HG03565 (cell line): ENCODE measurements at regions not wholly inside any gene's neighbourhood (a gene's known extent, or its start where the extent isn't known, plus 50 kb on each side); places are given as distances from the start of the nearest gene placed in this dataset.

Source experiments
- ATAC-seq: cut with Tn5 transposase; IDR thresholded peaks from one replicate; pipeline ENCODE4 v1.9.1; 2021; ENCODE audit warnings: mild to moderate bottlenecking, moderate library complexity; ENCODE audit not compliant: unreplicated experiment

DNA sequence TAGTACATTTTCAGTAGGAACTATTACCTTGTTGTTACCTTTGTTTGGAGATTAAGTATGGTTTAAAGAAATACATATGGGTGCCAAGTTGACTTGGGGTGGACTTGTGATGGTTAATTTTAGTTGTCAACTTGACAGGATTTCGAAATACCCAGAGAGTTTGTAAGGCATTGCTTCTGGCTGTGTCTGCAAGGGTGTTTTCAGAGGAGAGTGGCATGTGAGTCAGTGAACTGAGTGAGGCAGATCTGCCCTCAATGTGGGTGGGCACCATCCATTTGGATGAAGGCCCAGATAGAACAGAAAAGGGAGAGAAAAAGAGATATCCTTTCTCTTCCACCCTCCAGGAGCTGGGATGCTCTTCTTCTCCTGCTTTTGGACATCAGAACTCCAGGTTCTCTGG lies 315.5 kb downstream of the GPATCH2 start:
- ATAC-seq, result no peak

DNA sequence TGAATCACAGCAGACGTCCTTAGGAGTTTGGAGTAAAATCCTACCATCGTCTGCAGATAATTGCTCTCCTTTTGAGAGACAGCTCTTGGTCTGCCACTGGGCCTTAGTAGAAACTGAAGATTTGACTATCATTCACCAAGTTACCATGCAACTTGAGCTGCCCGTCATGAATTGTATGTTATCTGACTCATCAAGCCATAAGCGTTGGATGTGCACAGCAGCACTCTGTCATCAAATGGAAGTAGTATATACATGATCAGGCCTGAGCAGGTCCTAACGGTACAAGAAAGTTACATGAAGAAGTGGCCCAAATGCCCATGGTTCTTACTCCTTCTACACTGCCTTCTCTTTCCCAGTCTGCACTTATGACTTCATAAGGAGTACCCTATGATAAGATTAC lies 317.8 kb downstream of the GPATCH2 start:
- ATAC-seq, result no peak

DNA sequence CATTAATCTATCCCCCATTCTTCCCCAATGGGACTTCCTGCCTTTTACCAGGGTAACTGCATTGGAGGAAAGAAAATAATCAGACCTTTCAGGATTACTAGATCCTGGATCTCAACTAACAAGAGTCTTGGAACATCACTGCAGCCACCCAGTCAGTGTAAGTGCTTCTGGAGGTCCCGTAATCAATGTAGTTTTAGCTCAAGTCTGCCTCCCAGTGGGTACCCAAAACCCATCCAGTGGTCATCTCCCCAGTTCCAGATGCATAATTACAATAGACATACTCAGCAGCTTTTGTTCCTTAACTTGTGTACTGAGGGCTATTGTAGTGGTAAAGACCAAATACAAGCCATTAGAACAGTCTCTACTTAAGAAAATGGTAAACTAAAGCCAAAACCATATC lies 319.1 kb downstream of the GPATCH2 start:
- ATAC-seq, result no peak

DNA sequence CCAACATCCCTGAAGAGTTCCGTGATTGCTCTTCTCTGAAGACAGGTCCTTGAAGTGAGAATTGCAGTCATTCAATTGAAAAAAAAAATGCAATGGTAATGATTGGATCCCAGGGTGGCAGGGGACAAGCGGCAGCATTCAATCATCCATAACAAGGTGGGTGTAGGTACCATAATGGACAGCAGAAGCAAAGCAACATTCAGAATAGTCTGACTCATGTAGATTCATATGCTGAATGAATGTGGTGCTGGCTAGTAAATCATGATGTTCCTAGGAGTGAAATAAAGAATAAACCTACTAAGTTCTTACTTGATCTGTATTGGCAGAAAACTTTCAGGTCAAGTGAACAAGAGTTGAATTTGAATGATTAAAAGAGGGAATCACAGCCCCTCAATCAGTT lies 319.6 kb downstream of the GPATCH2 start:
- ATAC-seq, result no peak

DNA sequence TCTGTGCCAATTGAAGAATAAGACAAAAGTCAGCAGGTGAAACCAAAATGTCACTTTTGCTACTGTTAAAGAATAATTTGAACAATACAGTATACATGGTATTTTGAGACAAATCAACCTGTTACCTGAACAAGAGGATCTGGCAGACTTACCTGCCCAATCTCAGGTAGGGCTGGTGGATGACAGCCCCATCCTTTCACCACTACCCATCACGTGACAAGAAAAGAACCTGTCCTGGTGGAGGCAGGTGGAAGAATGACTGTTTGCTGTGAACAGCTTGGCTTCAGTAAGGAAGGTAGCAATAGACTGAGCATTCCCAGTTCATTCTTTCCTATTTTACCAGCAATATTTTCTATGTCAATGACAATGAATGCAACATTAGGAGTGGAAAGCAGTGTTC lies 349.6 kb downstream of the GPATCH2 start:
- no peak for ATAC-seq

DNA sequence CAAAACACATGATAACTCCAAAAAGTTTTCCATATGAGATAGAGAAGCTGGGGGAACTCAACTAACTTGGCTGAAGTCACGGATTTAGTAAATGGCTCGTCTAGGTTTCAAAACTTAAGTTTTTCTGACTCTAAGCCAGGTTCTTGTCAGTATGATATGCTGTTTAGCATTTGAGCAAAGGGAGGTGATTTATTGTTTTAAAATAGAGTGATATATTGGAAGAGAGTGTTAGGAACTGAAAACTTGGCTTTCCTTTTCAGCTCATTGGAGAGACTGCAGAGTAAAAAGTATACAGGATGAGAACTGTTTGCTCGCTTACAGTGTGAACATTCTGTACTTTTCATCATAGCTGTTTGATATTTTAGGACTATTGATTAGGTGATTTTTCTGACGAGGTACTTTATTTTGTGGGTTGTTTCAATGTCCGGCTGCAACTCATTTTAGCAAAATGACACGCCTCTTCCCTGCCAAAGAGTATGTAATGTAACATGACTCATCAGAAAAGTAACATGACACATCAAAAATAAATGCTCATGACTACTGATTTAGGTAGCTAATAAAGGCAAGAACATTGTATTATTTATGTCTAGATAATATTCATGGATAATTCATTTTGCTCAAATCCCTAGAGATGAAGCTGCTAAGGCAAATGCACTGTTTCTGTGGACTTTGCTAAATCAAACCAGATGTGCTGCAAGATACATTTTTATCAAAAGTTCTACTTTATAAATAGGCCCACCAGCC lies 355.1 kb downstream of the GPATCH2 start:
- ATAC-seq, result no peak

DNA sequence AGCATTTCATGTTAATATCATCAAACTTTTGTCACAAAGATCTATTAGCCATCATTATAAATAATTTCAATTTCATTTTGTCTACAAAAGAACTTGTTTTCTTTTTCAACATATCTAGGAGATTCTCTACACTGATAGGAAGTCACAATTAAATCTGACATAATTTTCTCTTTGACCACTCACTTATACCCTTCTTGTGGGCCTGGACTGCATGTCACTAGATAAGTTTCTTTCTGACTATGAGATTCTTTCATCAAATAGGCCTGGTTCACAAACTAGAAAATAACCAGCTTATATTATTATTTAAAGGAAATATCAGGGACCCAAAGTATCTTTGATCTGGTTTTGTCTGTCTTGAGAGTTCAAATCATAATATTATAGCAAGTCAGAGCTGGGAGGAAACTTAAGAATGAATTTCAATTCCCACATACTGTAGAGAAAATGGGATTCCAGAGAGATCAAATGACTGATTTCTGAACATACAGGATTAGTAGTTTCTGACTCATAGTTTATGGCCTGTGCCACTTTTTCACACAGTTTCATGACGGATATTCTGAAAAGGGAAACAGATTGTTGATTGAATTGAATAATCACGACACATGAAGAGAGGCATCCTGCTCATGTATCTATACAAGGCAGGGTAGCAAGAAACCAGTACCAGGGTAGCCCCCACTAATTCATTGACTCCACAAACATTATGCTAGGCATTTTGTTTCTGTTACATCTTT lies 355.8 kb downstream of the GPATCH2 start:
- no peak for ATAC-seq

DNA sequence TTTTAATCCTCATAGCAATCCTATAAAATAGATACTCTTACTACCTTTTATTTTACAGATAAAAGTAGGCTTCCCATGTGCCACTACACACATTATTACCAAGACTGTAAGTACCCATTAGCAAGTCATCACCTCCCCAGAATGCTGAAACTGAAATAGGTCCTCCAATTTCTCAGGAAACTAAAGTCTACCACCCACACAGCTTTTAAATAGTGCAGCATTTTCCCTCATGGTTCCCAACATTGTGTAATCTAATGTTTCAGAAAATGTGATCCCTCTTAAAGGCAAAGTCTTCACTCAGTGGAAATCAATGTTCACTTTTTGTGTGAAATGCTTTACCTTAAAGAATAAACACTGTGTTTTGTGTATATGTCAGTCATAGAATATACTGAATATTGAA lies 356.5 kb downstream of the GPATCH2 start:
- ATAC-seq, result no peak

DNA sequence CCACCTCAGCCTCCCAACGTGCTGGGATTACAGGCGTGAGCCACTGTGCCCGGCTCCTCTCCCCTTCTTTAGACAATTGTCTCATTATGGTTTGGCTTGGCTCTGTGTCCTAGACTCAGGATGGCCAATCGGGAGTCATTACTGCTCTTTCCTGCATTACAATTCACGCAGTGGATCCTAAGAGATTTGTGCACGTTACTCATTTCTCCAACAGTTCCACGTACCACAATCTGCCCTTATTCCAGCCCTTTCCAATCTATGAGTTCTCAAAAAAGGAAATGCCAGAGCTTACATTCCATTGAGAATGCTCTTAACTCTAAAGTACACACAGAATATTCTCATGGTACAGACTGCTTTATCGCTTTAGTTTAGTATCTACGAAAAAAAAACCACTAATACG lies 357.0 kb downstream of the GPATCH2 start:
- ATAC-seq, result no peak

DNA sequence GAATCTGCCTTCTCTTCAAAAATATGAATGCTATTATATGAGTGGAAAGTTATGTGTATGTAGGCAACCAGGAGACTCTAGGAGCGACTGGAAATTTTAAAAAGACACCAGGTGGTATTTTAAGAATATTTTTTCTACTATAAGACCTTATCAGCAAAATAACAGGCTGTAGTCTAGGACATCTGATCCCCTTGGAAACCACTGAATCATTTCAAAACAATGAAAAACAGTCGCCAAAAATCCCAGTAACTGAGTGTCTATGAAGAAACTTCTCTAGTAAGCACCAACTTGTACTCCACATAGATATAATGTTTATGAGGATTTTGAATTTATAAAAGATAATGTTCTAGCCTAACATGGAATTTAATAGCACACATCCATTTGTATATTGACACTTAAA lies 358.5 kb downstream of the GPATCH2 start:
- no peak for ATAC-seq

DNA sequence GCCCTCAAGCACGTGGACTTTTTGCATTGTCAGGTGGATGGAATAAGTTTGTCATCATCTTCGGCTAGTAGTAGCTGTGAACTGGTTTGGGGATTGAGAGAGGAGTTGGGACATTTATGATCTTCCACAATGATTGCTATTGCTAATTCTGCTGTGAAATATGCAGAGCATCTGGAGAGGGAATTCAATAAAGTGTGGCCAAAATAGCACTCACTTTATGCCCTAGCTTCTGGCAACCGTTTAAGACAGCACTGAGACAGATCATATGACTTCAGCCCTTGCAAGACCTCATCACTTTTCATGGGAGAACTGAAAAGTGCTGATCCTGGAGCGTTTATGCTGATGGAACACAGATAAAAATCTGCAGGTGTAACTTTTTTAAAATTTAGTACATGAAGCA lies 360.8 kb downstream of the GPATCH2 start:
- no peak for ATAC-seq

DNA sequence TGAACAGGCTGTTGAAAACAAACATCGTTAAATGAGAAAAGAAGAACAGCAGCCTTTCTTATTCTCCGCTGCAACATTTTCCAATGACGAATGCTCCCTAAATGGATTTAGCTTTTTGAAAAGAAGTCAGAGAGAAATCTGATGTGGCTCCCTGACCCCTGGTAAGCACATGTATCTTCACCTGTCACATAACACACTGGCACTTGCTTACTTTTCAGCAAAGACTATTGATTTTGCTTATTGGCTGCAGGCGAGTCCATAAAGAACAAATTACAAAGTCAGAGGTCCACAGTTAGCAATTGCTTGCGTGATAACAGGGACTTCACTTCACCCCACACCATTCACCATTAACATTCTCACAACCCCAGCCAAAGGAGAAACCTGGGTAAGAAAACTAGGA lies 362.8 kb downstream of the GPATCH2 start:
- ATAC-seq, result no peak

DNA sequence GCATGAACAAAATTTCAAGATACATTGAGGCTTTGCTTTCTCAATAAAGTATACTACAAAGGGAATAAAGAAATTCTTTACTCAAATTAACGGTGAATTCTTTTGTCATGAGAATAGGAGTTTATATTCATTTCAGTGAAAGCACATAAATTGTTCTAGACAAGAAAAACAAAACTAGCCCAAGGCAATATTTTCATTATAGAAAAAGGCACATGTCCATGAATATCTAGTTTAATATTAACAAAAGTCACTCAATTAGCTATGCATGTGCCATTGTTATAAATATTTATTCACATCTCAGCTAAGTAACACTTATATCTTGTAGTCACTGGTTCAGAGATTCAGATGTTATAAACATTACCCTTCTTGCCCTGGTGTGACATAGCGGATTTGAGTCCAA lies 369.3 kb downstream of the GPATCH2 start:
- no peak for ATAC-seq

DNA sequence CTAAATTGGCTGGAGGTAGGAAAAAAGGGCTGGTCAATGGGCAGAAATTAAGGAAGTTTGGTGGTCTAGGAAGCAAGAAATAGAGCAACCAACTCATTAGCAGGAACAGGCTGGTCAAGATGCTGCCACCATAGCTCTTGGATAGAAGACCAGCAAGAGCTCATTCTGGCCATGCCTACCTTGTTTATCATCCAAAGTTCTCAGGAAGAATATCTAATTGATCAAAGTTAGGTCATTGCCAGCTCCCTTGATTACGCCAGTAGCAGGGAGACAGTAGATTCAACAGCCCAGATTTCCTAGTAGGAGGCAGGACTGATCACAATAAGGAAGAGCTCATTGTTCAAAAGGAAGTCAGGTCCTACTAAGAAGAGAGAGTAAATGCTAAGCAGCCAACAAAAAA lies 370.2 kb downstream of the GPATCH2 start:
- ATAC-seq, result no peak

DNA sequence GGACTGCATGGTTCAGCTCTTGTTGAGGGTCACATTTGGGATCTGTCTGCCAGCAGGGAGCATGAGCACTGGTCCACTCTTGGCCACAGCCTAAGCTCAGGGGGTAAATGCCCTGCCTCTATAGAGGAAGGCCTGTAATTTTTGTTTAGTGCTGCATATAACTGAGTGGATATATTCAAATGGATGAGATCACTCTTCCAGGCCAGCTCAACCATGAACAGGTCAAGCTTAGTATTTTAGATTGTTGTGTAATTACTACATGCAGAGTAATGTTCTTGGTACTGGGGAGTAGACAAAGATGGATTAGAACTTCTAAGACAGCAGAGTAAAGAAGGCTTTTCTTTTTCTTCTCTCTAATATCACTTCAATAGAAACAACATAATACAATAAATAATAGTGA lies 376.9 kb downstream of the GPATCH2 start:
- no peak for ATAC-seq

DNA sequence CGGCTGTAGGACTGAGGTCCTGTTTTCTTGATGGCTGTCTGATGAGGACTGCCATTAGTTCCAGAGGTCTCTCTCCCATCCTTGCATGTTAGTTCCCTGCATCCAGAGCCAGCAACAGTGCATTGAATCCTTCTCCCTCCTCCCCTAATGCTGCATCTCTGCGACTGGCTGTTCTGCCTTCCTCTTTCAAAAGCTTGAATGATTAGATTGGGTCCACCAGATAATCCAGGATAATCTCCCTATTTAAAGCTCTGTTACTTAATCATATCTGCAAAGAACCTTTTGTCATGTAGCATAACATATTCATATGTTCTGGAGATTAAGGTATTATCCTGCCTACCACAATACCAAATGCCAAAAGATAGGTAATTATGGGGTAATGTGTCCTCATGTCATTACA lies 377.5 kb downstream of the GPATCH2 start:
- ATAC-seq, result no peak

DNA sequence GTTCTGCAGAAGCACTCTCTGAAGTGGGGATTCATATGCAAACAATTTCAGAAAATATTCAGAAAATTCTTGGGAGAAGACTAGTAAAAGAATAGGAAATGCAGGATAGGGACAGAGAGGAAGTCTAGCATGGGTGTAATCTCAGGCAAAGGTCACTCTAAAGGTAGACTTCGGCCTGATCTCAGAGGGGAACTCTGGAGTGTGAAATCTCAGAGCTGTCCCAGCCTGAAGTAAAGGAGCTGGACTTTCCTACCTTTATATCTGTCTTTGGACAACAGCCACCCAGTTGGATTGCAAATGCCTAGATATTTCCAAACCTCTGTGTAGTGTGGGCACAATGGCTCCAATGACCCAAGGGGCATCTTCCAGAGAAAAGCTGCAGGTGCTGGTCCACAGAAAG lies 379.8 kb downstream of the GPATCH2 start:
- ATAC-seq, result no peak

DNA sequence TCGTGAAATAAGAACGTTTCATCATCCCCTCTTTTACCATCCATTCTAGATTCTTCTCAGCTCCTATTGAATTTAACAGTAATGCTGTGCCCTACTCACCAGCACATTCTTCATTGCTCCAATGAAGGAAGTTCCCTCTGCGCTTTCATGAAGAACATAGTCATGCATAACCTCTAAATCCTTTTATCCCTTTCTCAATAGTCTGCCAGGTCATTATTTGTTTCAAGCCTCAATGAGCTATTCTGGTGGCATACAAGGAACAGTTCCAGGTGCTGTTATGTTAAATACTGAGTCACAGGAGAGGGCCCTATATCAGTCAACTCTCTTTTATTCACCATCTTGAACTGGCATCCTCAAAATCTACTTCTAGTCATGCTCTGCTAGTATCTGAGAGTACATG lies 381.0 kb downstream of the GPATCH2 start:
- no peak for ATAC-seq

DNA sequence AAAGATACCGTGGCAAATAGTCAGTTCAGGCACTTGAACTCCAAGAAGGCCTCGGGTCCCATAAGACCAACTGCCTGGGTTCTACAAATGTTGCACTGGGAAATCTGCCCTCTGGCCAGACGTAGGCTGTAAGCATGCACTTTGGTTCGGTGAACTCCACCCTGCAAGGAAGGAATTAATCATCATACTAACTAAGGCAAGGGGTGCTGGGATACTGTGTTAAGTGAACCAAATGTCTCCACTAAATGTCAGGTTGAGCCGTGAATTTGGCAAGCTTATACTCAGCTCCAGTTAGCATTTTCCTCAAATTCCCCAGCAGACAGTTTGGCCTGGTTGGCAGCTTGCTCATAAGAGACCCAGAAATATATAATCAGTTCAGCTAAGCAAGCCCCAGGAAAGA lies 385.9 kb downstream of the GPATCH2 start:
- no peak for ATAC-seq

DNA sequence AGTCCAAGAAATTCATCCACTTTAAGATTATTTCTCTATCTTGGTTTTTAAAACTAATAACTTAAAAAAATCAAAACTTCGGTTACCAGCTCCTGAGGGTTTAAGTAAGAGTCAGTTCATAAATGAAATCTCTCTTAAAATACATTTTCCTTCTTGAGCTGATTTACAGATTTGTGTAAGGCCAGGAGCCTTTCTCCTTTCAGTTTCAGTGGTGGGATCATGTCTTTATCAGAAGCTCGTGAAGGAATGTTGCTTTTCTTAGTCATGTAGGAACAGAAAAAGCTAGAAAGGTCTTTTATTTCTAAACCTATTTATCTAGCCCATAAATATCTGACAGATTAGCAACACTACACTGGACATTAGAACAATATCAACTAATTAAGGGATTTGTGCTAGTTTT lies 390.2 kb downstream of the GPATCH2 start:
- no peak for ATAC-seq

DNA sequence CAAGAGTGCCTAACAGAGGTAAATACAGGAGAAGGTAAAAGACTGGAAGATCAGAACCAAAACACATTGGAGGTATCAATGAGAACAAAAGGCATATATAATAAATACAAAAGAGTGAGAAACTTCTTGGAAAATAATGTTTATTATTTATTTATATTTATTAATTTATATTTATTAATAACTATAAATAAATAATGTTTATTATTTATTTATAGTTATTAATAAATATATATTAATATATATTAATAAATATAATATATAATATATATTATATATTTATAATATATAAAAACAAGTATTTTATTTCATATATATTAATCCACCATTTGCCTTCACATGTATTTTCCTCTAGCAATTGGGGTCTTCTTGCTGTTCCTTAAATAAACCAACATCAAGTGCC lies 391.9 kb downstream of the GPATCH2 start:
- ATAC-seq, result no peak

DNA sequence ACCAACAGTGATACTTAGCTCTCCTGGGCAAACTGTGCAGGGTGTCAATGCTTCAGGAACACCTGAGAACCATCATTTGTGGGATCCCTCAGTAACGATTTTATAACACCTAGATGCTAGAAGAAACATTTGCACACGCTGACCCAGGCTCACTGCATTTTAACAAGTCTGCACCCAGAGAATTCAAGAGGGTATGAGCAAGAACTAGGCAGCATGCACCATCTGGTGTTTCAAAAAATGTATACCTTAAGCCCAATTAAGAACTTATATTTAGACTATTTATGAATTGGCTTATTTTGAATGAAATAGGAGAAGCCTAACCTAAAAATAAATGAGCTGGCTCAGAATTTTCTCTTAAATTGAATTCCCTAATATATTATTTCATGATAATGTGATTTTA lies 400.5 kb downstream of the GPATCH2 start:
- ATAC-seq, result no peak

DNA sequence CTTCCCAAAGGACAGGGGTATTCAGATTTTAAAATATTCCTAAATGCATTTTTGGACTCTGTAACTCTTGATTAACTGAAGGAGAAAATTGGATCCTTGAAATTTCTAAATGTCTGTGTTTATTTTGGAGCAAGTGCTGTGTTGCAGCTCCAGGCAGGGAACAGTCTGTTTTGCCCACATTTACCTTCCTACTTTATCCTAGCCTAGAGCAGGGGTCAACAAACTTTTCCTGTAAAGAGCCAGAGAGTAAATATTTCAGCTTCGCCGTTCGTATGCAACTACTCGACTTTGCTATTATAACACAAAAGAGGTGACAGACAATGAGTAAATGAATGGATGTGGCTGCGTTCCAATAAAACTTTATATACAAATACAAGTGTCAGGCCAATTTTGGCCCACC lies 402.2 kb downstream of the GPATCH2 start:
- ATAC-seq, result no peak
